GM18861 (cell line): ENCODE measurements at regions not wholly inside any gene's neighbourhood (a gene's known extent, or its start where the extent isn't known, plus 50 kb on each side); places are given as distances from the start of the nearest gene placed in this dataset.

Experiments used
- ATAC-seq: cut with Tn5 transposase; IDR thresholded peaks from one replicate; pipeline ENCODE4 v1.9.1; 2021; ENCODE audit not compliant: unreplicated experiment

- no peak for ATAC-seq
Measured at GRCh38 chr14:53553221-53553620, 400.1 kb upstream of the DDHD1 start.

GRCh38 chr14:53551862-53552261, 398.7 kb upstream of the DDHD1 start:
- no peak for ATAC-seq

GRCh38 chr14:53550776-53551175, 397.7 kb upstream of the DDHD1 start:
- no peak for ATAC-seq

GRCh38 chr14:53549956-53550355, 396.8 kb upstream of the DDHD1 start:
- ATAC-seq, result no peak

- ATAC-seq, result peak; percentile 44
Measured at GRCh38 chr14:53547593-53547992, 394.5 kb upstream of the DDHD1 start.

GRCh38 chr14:53545217-53545616, 392.1 kb upstream of the DDHD1 start:
- ATAC-seq, result no peak

GRCh38 chr14:53542732-53543131, 389.6 kb upstream of the DDHD1 start:
- ATAC-seq, result no peak

GRCh38 chr14:53541411-53541810, 388.3 kb upstream of the DDHD1 start:
- no peak for ATAC-seq

GRCh38 chr14:53539489-53540126, 386.5 kb upstream of the DDHD1 start:
- peak; percentile 79 for ATAC-seq

- ATAC-seq, result no peak
Measured at GRCh38 chr14:53538316-53538881, 385.3 kb upstream of the DDHD1 start.

- ATAC-seq, result no peak
Measured at GRCh38 chr14:53537422-53538315, 384.5 kb upstream of the DDHD1 start.

GRCh38 chr14:53536446-53536845, 383.3 kb upstream of the DDHD1 start:
- ATAC-seq, result no peak

GRCh38 chr14:53534841-53535240, 381.7 kb upstream of the DDHD1 start:
- no peak for ATAC-seq

GRCh38 chr14:53533384-53533970, 380.4 kb upstream of the DDHD1 start:
- no peak for ATAC-seq

- no peak for ATAC-seq
Measured at GRCh38 chr14:53532853-53533252, 379.7 kb upstream of the DDHD1 start.

- no peak for ATAC-seq
Measured at GRCh38 chr14:53531730-53532129, 378.6 kb upstream of the DDHD1 start.

GRCh38 chr14:53531156-53531555, 378.0 kb upstream of the DDHD1 start:
- ATAC-seq, result no peak

- ATAC-seq, result no peak
Measured at GRCh38 chr14:53529519-53529918, 376.4 kb upstream of the DDHD1 start.

GRCh38 chr14:53528185-53528671, 375.1 kb upstream of the DDHD1 start:
- no peak for ATAC-seq

GRCh38 chr14:53526200-53526599, 373.1 kb upstream of the DDHD1 start:
- no peak for ATAC-seq

GRCh38 chr14:53525608-53526007, 372.5 kb upstream of the DDHD1 start:
- ATAC-seq, result no peak

- ATAC-seq, result no peak
Measured at GRCh38 chr14:53524391-53524790, 371.3 kb upstream of the DDHD1 start.
